CD4-positive, alpha-beta T cell (primary cell): ENCODE measurements at regions not wholly inside any gene's neighbourhood (a gene's known extent, or its start where the extent isn't known, plus 50 kb on each side); places are given as distances from the start of the nearest gene placed in this dataset.
A peak's percentile ranks its signal among the peaks of the same experiment; 100 is the strongest.

ENCODE experiments used
- ATAC-seq: fragments of 200-7000 bp; cut with Tn5 transposase; one replicate; pipeline ENCODE4 v1.10.0; 2022; ENCODE audit warnings: mild to moderate bottlenecking; ENCODE audit not compliant: poor library complexity
- CTCF ChIA-PET: fragments of 350-600 bp; sonication (Branson Sonifier 250); formaldehyde crosslinking; loops from one replicate; lab custom pipeline; 2021; ENCODE audit warnings: antibody characterized with exemption, inconsistent platforms; lab: Charles Lee
- POLR2A ChIA-PET: fragments of 350-600 bp; sonication (Branson Sonifier 250); formaldehyde crosslinking; loops from one replicate; lab custom pipeline; 2021; ENCODE audit warnings: antibody characterized with exemption, inconsistent platforms; lab: Charles Lee
- DNase-seq, 14 experiments: peaks; one replicate each; pipeline ENCODE4 v3.0.0-alpha.2; 2013 to 2020; ENCODE audit warnings: mixed read lengths in 2 of 14
- H3K27ac ChIP-seq, 2 donors: one replicate each; pipeline versions ENCODE4 v1.5.1 to v1.7.0; 2013; ENCODE audit warnings: low read length in 2 of 2, low read depth in 1 of 2, mild to moderate bottlenecking in 1 of 2
- H3K27me3 ChIP-seq, 2 experiments: 1 replicate in 1 of 2; 2 replicates in 1 of 2; pipeline versions ENCODE4 v1.6.1 to v1.7.0; 2013; ENCODE audit warnings: low read length in 2 of 2, control low read depth in 1 of 2, mild to moderate bottlenecking in 1 of 2, moderate library complexity in 1 of 2; ENCODE audit not compliant: insufficient read depth in 2 of 2, control insufficient read depth in 1 of 2
- H3K36me3 ChIP-seq: one replicate; pipeline ENCODE4 v1.6.1; 2013; ENCODE audit warnings: low read length, control low read depth; ENCODE audit not compliant: insufficient read depth
- H3K4me1 ChIP-seq: one replicate; pipeline ENCODE4 v1.6.1; 2013; ENCODE audit warnings: low read length, control low read depth; ENCODE audit not compliant: insufficient read depth
- H3K4me3 ChIP-seq: one replicate; pipeline ENCODE4 v1.5.1; 2013; ENCODE audit warnings: mild to moderate bottlenecking, low read length, moderate library complexity
- H3K9me3 ChIP-seq, 2 experiments: 1 replicate in 1 of 2; 2 replicates in 1 of 2; pipeline versions ENCODE4 v1.6.1 to v1.7.0; 2013; ENCODE audit warnings: low read length in 2 of 2, mild to moderate bottlenecking in 2 of 2, control low read depth in 1 of 2, moderate library complexity in 1 of 2; ENCODE audit not compliant: control insufficient read depth in 1 of 2, insufficient read depth in 1 of 2
- H3K27ac Mint-ChIP-seq: one replicate; pipeline ENCODE4 v1.8.0; 2020; ENCODE audit warnings: mixed read lengths
- H3K27me3 Mint-ChIP-seq: one replicate; pipeline ENCODE4 v1.8.0; 2021; ENCODE audit warnings: mixed read lengths
- H3K36me3 Mint-ChIP-seq: one replicate; pipeline ENCODE4 v1.8.0; 2021; ENCODE audit warnings: low read depth, mixed read lengths
- H3K4me1 Mint-ChIP-seq: one replicate; pipeline ENCODE4 v1.8.0; 2021; ENCODE audit warnings: low read depth, mixed read lengths
- H3K4me3 Mint-ChIP-seq: one replicate; pipeline ENCODE4 v1.8.0; 2020; ENCODE audit warnings: mild to moderate bottlenecking, mixed read lengths
- H3K9me3 Mint-ChIP-seq: one replicate; pipeline ENCODE4 v1.8.0; 2020; ENCODE audit warnings: mixed read lengths
- intact Hi-C, 2 experiments: fragments of 100-400 bp; cut with DNase I in 1 of 2; cut with micrococcal nuclease in 1 of 2; formaldehyde crosslinking; loops; one replicate each; pipeline versions ENCODE4 v1.15.1 to v1.9.0; 2023 to 2025; cut with DNase I, micrococcal nuclease
- TF ChIP-seq, protein P1 (sequence below): fragments of 200-600 bp; IDR thresholded peaks from one replicate; pipeline ENCODE4 v1.8.0; 2022; ENCODE audit warnings: antibody characterized with exemption, mild to moderate bottlenecking

DNA sequence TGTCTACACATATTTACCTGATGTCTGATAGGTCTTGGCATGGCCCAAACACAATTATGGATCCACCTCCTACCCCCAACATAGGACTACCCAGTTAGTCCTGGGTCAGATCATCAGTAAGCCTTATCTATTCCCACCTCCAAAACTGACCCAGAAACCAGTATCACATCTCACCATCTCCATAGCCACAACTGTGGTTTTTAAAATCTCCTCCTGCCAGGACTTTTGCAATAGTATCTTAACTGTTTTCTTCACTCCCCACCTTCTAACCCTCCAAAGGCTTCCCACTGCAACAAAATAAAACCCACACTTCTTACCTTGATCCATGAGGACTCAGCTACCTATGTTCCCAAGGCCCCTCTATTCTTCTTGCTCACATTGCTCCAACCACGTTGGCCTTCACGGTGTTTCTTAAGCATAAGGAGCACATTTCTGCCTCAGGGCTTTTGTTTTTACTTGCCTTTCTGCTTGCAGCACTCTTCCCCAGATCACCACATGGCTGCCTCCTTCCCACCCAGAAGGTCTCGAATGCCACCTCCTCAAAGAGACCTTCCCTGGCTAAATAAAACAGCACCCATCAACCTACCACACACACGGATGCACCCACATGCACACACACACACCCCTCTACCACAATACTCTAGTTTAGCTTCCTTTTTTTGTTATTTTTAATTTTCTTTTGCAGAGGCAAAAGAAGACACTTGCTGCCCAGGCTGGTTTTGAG lies 125.9 kb upstream of the SLC1A4 start:
- ATAC-seq: no peak
- intact Hi-C loops: loop anchor here in 1 of 2 experiments (5.0 kb wide), 1 partner anchor 111 kb away; no protein-coding TSS in a partner anchor
- H3K4me1 Mint-ChIP-seq: peaks cover 5% of the 10 kb centered on the region
- Histone ChIP-seq H3K4me1 (peaks cover 29% of the 10 kb centered on the region), H3K4me3 (no peak overlapping the region), H3K36me3 (no peaks in the 10 kb centered on the region), H3K9me3 (no peaks in the 10 kb centered on the region), H3K27ac (no peak overlapping the region), H3K27me3 (peaks cover 0 to 12% of the 10 kb centered on the region in 2 experiments)
- H3K36me3 Mint-ChIP-seq: no peaks in the 10 kb centered on the region
- no peak overlapping the region for H3K27ac Mint-ChIP-seq
- TF ChIP-seq, protein P1, sequence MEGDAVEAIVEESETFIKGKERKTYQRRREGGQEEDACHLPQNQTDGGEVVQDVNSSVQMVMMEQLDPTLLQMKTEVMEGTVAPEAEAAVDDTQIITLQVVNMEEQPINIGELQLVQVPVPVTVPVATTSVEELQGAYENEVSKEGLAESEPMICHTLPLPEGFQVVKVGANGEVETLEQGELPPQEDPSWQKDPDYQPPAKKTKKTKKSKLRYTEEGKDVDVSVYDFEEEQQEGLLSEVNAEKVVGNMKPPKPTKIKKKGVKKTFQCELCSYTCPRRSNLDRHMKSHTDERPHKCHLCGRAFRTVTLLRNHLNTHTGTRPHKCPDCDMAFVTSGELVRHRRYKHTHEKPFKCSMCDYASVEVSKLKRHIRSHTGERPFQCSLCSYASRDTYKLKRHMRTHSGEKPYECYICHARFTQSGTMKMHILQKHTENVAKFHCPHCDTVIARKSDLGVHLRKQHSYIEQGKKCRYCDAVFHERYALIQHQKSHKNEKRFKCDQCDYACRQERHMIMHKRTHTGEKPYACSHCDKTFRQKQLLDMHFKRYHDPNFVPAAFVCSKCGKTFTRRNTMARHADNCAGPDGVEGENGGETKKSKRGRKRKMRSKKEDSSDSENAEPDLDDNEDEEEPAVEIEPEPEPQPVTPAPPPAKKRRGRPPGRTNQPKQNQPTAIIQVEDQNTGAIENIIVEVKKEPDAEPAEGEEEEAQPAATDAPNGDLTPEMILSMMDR: no peak
- H3K9me3 Mint-ChIP-seq: no peaks in the 10 kb centered on the region
- no peak overlapping the region for H3K4me3 Mint-ChIP-seq
- ChIA-PET CTCF (interaction anchor here (0.6 to 1.5 kb wide), 3 partner anchors 15 to 341 kb away, joined by 3 to 4 read pairs (median 3); no protein-coding TSS in a partner anchor), POLR2A (interaction anchor here (1.0 kb wide), 1 partner anchor 276 kb away, joined by 3 read pairs; no protein-coding TSS in a partner anchor)
- no peak for DNase-seq
- H3K27me3 Mint-ChIP-seq: peaks cover 15% of the 10 kb centered on the region

- H3K27me3 Mint-ChIP-seq: peaks cover 5% of the 10 kb centered on the region
- DNase-seq: peak; percentile 32 to 85 (median 58)
- Histone ChIP-seq H3K9me3 (no peaks in the 10 kb centered on the region), H3K27ac (no peak overlapping the region), H3K4me3 (peak overlapping the region; percentile 62), H3K4me1 (peaks cover 18% of the 10 kb centered on the region), H3K27me3 (peaks cover 0 to 3% of the 10 kb centered on the region in 2 experiments), H3K36me3 (no peaks in the 10 kb centered on the region)
- no peaks in the 10 kb centered on the region for H3K4me1 Mint-ChIP-seq
- peak; percentile 94 for ATAC-seq
- peak overlapping the region; percentile 78 for H3K4me3 Mint-ChIP-seq
- intact Hi-C loops: loop anchor here (1.0 to 5.0 kb wide), 6 partner anchors 219 to 813 kb away; no protein-coding TSS in a partner anchor
- TF ChIP-seq, protein P1: no peak
- CTCF ChIA-PET: interaction anchor here (0.6 to 1.5 kb wide), 2 partner anchors 219 to 278 kb away, joined by 3 to 4 read pairs; no protein-coding TSS in a partner anchor
- H3K27ac Mint-ChIP-seq: no peak overlapping the region
- H3K36me3 Mint-ChIP-seq: no peaks in the 10 kb centered on the region
- H3K9me3 Mint-ChIP-seq: no peaks in the 10 kb centered on the region
- POLR2A ChIA-PET: interaction anchor here (1.1 kb wide), 1 partner anchor 211 kb away, joined by 3 read pairs; the partner anchor contains the start of gene SERTAD2
Measured at GRCh38 chr2:64865073-64865830, 123.9 kb upstream of the SLC1A4 start.

- TF ChIP-seq, protein P1: no peak
- DNase-seq (no peak), ATAC-seq (no peak)
- Histone ChIP-seq H3K27ac (no peak overlapping the region), H3K4me1 (peaks cover 15% of the 10 kb centered on the region), H3K27me3 (no peaks in the 10 kb centered on the region), H3K36me3 (no peaks in the 10 kb centered on the region), H3K4me3 (no peak overlapping the region), H3K9me3 (no peaks in the 10 kb centered on the region)
- peaks cover 5% of the 10 kb centered on the region for H3K27me3 Mint-ChIP-seq
- CTCF ChIA-PET: no interaction called here
- H3K9me3 Mint-ChIP-seq: no peaks in the 10 kb centered on the region
- no peaks in the 10 kb centered on the region for H3K36me3 Mint-ChIP-seq
- intact Hi-C loops: loop anchor here (1.0 to 5.0 kb wide), 6 partner anchors 220 to 814 kb away; no protein-coding TSS in a partner anchor
- no peaks in the 10 kb centered on the region for H3K4me1 Mint-ChIP-seq
- POLR2A ChIA-PET: interaction anchor here (1.8 kb wide), 1 partner anchor 212 kb away, joined by 5 read pairs; the partner anchor contains the start of gene SERTAD2
- H3K27ac Mint-ChIP-seq: no peak overlapping the region
- no peak overlapping the region for H3K4me3 Mint-ChIP-seq
Measured at GRCh38 chr2:64865831-64866345, 123.3 kb upstream of the SLC1A4 start.
